ENCODE measurements at regions not wholly inside any gene's neighbourhood (a gene's known extent, or its start where the extent isn't known, plus 50 kb on each side); places are given as distances from the start of the nearest gene placed in this dataset.

GRCh38 chr16:9296271-9296590 lies 204.8 kb downstream of the HAPSTR1 start:
- DNase-seq (ENCODE audit: low spot score): no peak
- no peak for TF ChIP-seq CTCF (IDR thresholded peaks at IDR 0.05; ENCODE audit: extremely low read depth, missing control alignments)

- DNase-seq (ENCODE audit: low spot score): no peak
- no peak for TF ChIP-seq CTCF (IDR thresholded peaks at IDR 0.05; ENCODE audit: extremely low read depth, missing control alignments)
Observed at GRCh38 chr16:9297437-9298113, 206.1 kb downstream of the HAPSTR1 start.

GRCh38 chr16:9300252-9300651 lies 208.8 kb downstream of the HAPSTR1 start:
- TF ChIP-seq CTCF (IDR thresholded peaks at IDR 0.05; ENCODE audit: extremely low read depth, missing control alignments): no peak

GRCh38 chr16:9302072-9302471 lies 210.6 kb downstream of the HAPSTR1 start:
- no peak for DNase-seq (ENCODE audit: low spot score)
- TF ChIP-seq CTCF (IDR thresholded peaks at IDR 0.05; ENCODE audit: extremely low read depth, missing control alignments): no peak

More at GRCh38 chr16:9300252-9300651, 208.8 kb downstream of the HAPSTR1 start:
- no peak for DNase-seq (ENCODE audit: low spot score)

GRCh38 chr16:9306753-9307152 lies 215.3 kb downstream of the HAPSTR1 start:
- DNase-seq (ENCODE audit: low spot score): no peak
- no peak for TF ChIP-seq CTCF (IDR thresholded peaks at IDR 0.05; ENCODE audit: extremely low read depth, missing control alignments)

- no peak for TF ChIP-seq CTCF (IDR thresholded peaks at IDR 0.05; ENCODE audit: extremely low read depth, missing control alignments)
- DNase-seq (ENCODE audit: low spot score): no peak
Observed at GRCh38 chr16:9307446-9307845, 216.0 kb downstream of the HAPSTR1 start.

- DNase-seq (ENCODE audit: low spot score): no peak
- no peak for TF ChIP-seq CTCF (IDR thresholded peaks at IDR 0.05; ENCODE audit: extremely low read depth, missing control alignments)
Observed at GRCh38 chr16:9308356-9308801, 216.9 kb downstream of the HAPSTR1 start.

All from GM20000 (cell line).